Left lung (tissue), 4 donors: ENCODE measurements at regions not wholly inside any gene's neighbourhood (a gene's known extent, or its start where the extent isn't known, plus 50 kb on each side); places are given as distances from the start of the nearest gene placed in this dataset.

Experiments
- ATAC-seq: fragments of 200-7000 bp; cut with Tn5 transposase; one replicate; pipeline ENCODE4 v1.9.1; 2020; ENCODE audit warnings: moderate library complexity
- DNase-seq, 4 donors: peaks; one replicate each; pipeline ENCODE4 v3.0.0-alpha.2; 2013 to 2020
- H3K27ac ChIP-seq, 2 donors: fragments of 200-600 bp; sonication (generic) in 1 of 2; one replicate each; pipeline versions ENCODE4 v1.5.0 to v1.8.0; 2020 to 2021
- H3K27me3 ChIP-seq, 2 donors: fragments of 200-600 bp; sonication (generic) in 1 of 2; one replicate each; pipeline versions ENCODE4 v1.5.0 to v1.8.0; 2020 to 2021
- H3K36me3 ChIP-seq, 2 donors: fragments of 200-600 bp; sonication (generic) in 1 of 2; one replicate each; pipeline versions ENCODE4 v1.5.0 to v1.8.0; 2020 to 2021
- H3K4me1 ChIP-seq, 2 donors: fragments of 200-600 bp; one replicate each; pipeline ENCODE4 v1.8.0; 2021
- H3K4me3 ChIP-seq, 2 donors: fragments of 200-600 bp; sonication (generic) in 1 of 2; one replicate each; pipeline versions ENCODE4 v1.5.0 to v1.8.0; 2020 to 2021; ENCODE audit warnings: mild to moderate bottlenecking in 1 of 2
- H3K9me3 ChIP-seq, 2 donors: fragments of 200-600 bp; sonication (generic) in 1 of 2; one replicate each; pipeline versions ENCODE4 v1.5.0 to v1.8.0; 2020 to 2021
- intact Hi-C, 2 donors: fragments of 100-400 bp; cut with DNase I; formaldehyde crosslinking; loops; one replicate each; pipeline versions ENCODE4 v1.11.2 to v1.14.2; 2022
- TF ChIP-seq, protein P1 (sequence below), 2 donors: fragments of 200-600 bp; sonication (generic) in 1 of 2; IDR thresholded peaks; one replicate each; pipeline versions ENCODE4 v1.5.0 to v1.8.0; 2021; ENCODE audit warnings: antibody characterized with exemption in 2 of 2
- donor health status: DM: no; HTN: yes; CAD: no.
- donor health status: DM: no; HTN: no; CAD: no.

DNA sequence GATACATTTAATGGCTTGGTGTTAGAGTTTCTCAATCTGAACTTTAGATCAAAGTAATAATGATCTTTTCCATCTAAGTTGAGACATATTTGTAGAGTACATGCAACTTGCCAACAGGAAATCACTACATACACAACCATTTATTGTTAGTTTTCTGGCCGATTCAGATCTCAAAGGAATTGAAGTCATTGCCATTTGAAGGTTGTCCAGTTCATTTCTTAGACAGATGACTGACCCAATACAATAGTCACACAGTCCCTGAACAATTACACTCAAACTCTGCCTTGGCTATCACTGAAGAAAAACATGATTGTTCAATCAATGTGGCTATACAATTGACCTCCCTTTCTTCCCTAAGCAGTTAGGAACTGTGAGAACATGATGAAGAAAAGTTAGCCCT, 753.2 kb upstream of the RIOK2 start:
- Histone ChIP-seq H3K4me3 (no peak overlapping the region), H3K27me3 (no peaks in the 10 kb centered on the region), H3K4me1 (no peaks in the 10 kb centered on the region), H3K27ac (no peak overlapping the region), H3K36me3 (no peaks in the 10 kb centered on the region), H3K9me3 (peaks cover 0 to 6% of the 10 kb centered on the region in 2 donors)
- intact Hi-C loops, result no loop called here
- TF ChIP-seq, protein P1, sequence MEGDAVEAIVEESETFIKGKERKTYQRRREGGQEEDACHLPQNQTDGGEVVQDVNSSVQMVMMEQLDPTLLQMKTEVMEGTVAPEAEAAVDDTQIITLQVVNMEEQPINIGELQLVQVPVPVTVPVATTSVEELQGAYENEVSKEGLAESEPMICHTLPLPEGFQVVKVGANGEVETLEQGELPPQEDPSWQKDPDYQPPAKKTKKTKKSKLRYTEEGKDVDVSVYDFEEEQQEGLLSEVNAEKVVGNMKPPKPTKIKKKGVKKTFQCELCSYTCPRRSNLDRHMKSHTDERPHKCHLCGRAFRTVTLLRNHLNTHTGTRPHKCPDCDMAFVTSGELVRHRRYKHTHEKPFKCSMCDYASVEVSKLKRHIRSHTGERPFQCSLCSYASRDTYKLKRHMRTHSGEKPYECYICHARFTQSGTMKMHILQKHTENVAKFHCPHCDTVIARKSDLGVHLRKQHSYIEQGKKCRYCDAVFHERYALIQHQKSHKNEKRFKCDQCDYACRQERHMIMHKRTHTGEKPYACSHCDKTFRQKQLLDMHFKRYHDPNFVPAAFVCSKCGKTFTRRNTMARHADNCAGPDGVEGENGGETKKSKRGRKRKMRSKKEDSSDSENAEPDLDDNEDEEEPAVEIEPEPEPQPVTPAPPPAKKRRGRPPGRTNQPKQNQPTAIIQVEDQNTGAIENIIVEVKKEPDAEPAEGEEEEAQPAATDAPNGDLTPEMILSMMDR (IDR thresholded peaks at IDR 0.05), result no peak
- ATAC-seq (no peak), DNase-seq (no peak)

DNA sequence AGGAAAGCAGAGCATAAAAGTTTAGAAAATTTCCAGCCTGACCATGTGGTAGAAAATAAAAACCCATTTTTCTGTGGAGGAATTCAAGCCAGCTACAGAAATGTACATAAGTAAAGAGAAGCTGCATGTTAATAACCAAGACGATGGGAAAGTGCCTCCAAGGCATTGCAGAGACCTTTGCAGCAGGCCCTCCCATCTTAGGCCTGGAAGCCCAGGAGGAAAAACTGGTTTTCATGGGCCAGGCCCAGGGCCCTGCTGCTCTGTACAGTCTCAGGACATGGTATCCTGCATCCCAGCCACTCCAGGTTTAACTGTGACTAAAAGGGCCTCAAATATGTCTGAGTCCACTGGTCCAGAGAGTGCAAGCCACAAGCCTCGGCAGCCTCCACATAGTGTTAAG, 754.8 kb upstream of the RIOK2 start:
- Histone ChIP-seq H3K4me3 (no peak overlapping the region), H3K4me1 (no peaks in the 10 kb centered on the region), H3K9me3 (peaks cover 0 to 6% of the 10 kb centered on the region in 2 donors), H3K36me3 (no peaks in the 10 kb centered on the region), H3K27me3 (no peaks in the 10 kb centered on the region), H3K27ac (no peak overlapping the region)
- intact Hi-C loops, result no loop called here
- TF ChIP-seq, protein P1 (IDR thresholded peaks at IDR 0.05), result no peak
- ATAC-seq (no peak), DNase-seq (no peak)

DNA sequence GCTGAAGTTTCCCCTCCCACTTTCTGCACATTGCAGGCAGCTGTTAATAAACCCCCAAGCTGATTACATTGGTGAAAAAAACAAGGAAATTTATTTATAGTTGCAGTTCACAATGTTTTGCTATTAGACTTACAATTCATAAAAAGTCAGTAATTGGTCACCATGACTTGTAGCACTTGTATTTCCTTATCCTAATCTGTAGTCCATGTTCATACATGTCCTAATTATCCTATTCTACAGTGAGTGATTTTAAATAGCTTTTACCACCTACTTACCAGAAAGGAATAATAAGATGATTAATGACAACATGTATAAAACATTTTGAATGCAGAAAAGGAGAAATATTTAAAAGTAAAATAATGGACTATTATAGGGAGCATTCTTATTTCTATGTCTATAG, 760.0 kb upstream of the RIOK2 start:
- Histone ChIP-seq H3K27me3 (no peaks in the 10 kb centered on the region), H3K36me3 (no peaks in the 10 kb centered on the region), H3K9me3 (peaks cover 0 to 6% of the 10 kb centered on the region in 2 donors), H3K27ac (no peak overlapping the region), H3K4me3 (no peak overlapping the region), H3K4me1 (no peaks in the 10 kb centered on the region)
- no peak for ATAC-seq
- no peak for DNase-seq
- intact Hi-C loops, result no loop called here
- TF ChIP-seq, protein P1 (IDR thresholded peaks at IDR 0.05), result no peak

DNA sequence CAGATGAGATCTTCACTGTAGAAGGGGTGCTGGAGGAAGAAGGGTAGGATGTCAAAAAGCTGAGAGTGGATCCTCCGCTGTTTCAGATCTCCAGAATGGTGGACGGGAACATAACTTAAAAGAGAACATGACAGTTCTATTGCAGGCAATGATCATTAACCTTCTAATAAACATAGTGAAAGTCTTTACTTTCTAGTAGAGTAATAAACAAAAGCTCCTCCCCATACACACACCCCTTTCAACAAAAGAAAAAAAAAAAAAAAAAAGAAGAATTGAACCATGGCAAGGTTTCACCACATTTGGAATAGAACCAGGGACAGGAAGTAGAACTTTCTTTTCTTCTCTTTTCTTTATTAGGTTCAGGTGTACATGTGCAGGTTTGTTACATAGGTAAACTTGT, 768.1 kb upstream of the RIOK2 start:
- H3K27me3 ChIP-seq, result no peaks in the 10 kb centered on the region
- no peaks in the 10 kb centered on the region for H3K4me1 ChIP-seq
- no peak overlapping the region for H3K4me3 ChIP-seq
- H3K36me3 ChIP-seq, result no peaks in the 10 kb centered on the region
- H3K9me3 ChIP-seq, result peaks cover 0 to 30% of the 10 kb centered on the region in 2 donors
- TF ChIP-seq, protein P1 (IDR thresholded peaks at IDR 0.05), result no peak
- H3K27ac ChIP-seq, result no peak overlapping the region
- DNase-seq, result no peak
- no peak for ATAC-seq
- intact Hi-C loops, result no loop called here

DNA sequence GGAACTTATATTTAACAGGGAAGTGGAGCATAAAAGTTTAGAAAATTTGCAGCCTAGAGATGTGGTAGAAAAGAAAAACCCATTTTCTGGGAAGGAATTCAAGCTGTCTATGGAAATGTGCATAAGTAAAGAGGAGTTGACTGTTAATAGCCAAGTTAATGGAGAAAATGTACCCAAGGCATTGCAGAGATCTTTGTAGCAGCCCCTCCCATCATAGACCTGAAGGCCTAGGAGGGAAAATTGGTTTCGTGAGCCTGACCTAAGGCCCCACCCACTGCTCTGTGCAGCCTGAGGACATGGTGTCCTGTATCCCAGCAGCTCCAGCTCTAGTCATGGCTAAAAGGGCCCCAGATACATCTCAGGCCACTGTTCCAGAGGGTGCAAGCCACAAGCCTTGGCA, 772.4 kb upstream of the RIOK2 start:
- TF ChIP-seq, protein P1 (IDR thresholded peaks at IDR 0.05), result no peak
- intact Hi-C loops, result no loop called here
- Histone ChIP-seq H3K27me3 (no peaks in the 10 kb centered on the region), H3K9me3 (peaks cover 0 to 19% of the 10 kb centered on the region in 2 donors), H3K4me3 (no peak overlapping the region), H3K4me1 (no peaks in the 10 kb centered on the region), H3K36me3 (no peaks in the 10 kb centered on the region), H3K27ac (no peak overlapping the region)
- DNase-seq, result no peak
- no peak for ATAC-seq
